H1 (cell line): ENCODE measurements at regions not wholly inside any gene's neighbourhood (a gene's known extent, or its start where the extent isn't known, plus 50 kb on each side); places are given as distances from the start of the nearest gene placed in this dataset.

Experiments used
- CTCF ChIA-PET: fragments of 300-600 bp; sonication (Branson Sonifier 250); formaldehyde crosslinking; loops from one replicate; lab custom pipeline; 2021; ENCODE audit not compliant: partially characterized antibody; lab: Charles Lee
- POLR2A ChIA-PET: fragments of 300-600 bp; sonication (Branson Sonifier 250); formaldehyde crosslinking; loops from one replicate; lab custom pipeline; 2021; ENCODE audit warnings: inconsistent platforms; ENCODE audit not compliant: partially characterized antibody; lab: Charles Lee
- DNase-seq, 2 experiments: peaks; one replicate each; pipeline versions ENCODE4 v3.0.0 to v3.0.0-alpha.2; 2010 to 2022; ENCODE audit warnings: low spot score in 2 of 2, low read depth in 1 of 2, mixed read lengths in 1 of 2
- FAIRE-seq: peaks from 2 replicates; lab custom pipeline; 2011; peaks lifted over from hg19 to GRCh38; lab: Jason Lieb, UNC
- H2AFZ ChIP-seq: 2 replicates; pipeline ENCODE4 v1.8.1; 2012; ENCODE audit warnings: low read length, inconsistent platforms
- H2AK5ac ChIP-seq: 2 replicates; pipeline ENCODE4 v1.6.1; 2013; ENCODE audit warnings: low read depth, low read length
- H2BK120ac ChIP-seq: replicated peaks from 2 replicates; pipeline ENCODE3; 2013; ENCODE audit warnings: low read depth, low read length, inconsistent platforms
- H2BK12ac ChIP-seq: 2 replicates; pipeline ENCODE4 v1.6.1; 2013; ENCODE audit warnings: low read depth, low read length
- H2BK15ac ChIP-seq: 2 replicates; pipeline ENCODE4 v1.6.1; 2013; ENCODE audit warnings: low read length
- H2BK20ac ChIP-seq: 2 replicates; pipeline ENCODE4 v1.6.1; 2013; ENCODE audit warnings: low read length
- H2BK5ac ChIP-seq: 2 replicates; pipeline ENCODE4 v1.6.1; 2013; ENCODE audit warnings: low read depth, low read length
- H3K14ac ChIP-seq: 2 replicates; pipeline ENCODE4 v1.6.1; 2013; ENCODE audit warnings: inconsistent platforms; ENCODE audit not compliant: insufficient read length
- H3K18ac ChIP-seq: 2 replicates; pipeline ENCODE4 v1.6.1; 2013; ENCODE audit warnings: low read length; ENCODE audit errors: extremely low read depth
- H3K23ac ChIP-seq: 2 replicates; pipeline ENCODE4 v1.6.1; 2013; ENCODE audit warnings: inconsistent platforms; ENCODE audit not compliant: insufficient read length
- H3K23me2 ChIP-seq: 2 replicates; pipeline ENCODE4 v1.6.1; 2013; ENCODE audit warnings: low read depth, low read length
- H3K27ac ChIP-seq: 2 replicates; pipeline ENCODE4 v1.6.1; 2011; ENCODE audit warnings: low read depth, low read length, inconsistent platforms
- H3K27me3 ChIP-seq, 4 experiments: replicated peaks in 1 of 4; 1 replicate in 1 of 4; 2 replicates in 3 of 4; pipeline versions ENCODE4 v1.6.1 to v1.8.1; 2011 to 2013; ENCODE audit warnings: low read length in 3 of 4, mild to moderate bottlenecking in 3 of 4, inconsistent platforms in 2 of 4, mixed read lengths in 2 of 4, moderate library complexity in 1 of 4; ENCODE audit not compliant: control insufficient read depth in 3 of 4, insufficient read depth in 3 of 4; ENCODE audit errors: extremely low read depth in 1 of 4
- H3K36me3 ChIP-seq, 4 experiments: 2 replicates each; pipeline versions ENCODE4 v1.6.1 to v1.8.1; 2011 to 2013; ENCODE audit warnings: mild to moderate bottlenecking in 4 of 4, low read length in 3 of 4, moderate library complexity in 2 of 4, control low read depth in 1 of 4, inconsistent platforms in 1 of 4; ENCODE audit not compliant: insufficient read depth in 4 of 4, control insufficient read depth in 2 of 4
- H3K4ac ChIP-seq: replicated peaks from 2 replicates; pipeline ENCODE3; 2013; ENCODE audit warnings: low read length, low read depth, mixed read lengths, inconsistent platforms; ENCODE audit not compliant: insufficient read length
- H3K4me1 ChIP-seq, 4 experiments: replicated peaks in 1 of 4; 1 replicate in 1 of 4; 2 replicates in 3 of 4; pipeline versions ENCODE4 v1.6.1 to v1.8.1; 2011 to 2013; ENCODE audit warnings: low read length in 3 of 4, inconsistent platforms in 2 of 4, mixed read lengths in 1 of 4; ENCODE audit not compliant: insufficient read depth in 4 of 4, control insufficient read depth in 3 of 4
- H3K4me2 ChIP-seq, 2 experiments: 2 replicates each; pipeline versions ENCODE4 v1.6.1 to v1.8.1; 2011 to 2013; ENCODE audit warnings: low read depth in 2 of 2, low read length in 2 of 2, control low read depth in 1 of 2, inconsistent platforms in 1 of 2, mild to moderate bottlenecking in 1 of 2; ENCODE audit not compliant: insufficient read depth in 1 of 2
- H3K4me3 ChIP-seq, 4 experiments: fragments of 200-600, 300-600 bp in 1 of 4; sonication (generic), shearing (Covaris generic), sonication (Bioruptor Twin) in 1 of 4; 2 replicates each; pipeline versions ENCODE4 v1.5.1 to v1.8.1; 2011 to 2016; ENCODE audit warnings: low read length in 4 of 4, low read depth in 3 of 4, control low read depth in 2 of 4, inconsistent platforms in 2 of 4, mild to moderate bottlenecking in 2 of 4, mixed read lengths in 1 of 4, moderate library complexity in 1 of 4; ENCODE audit not compliant: insufficient read depth in 2 of 4; ENCODE audit errors: extremely low read depth in 1 of 4
- H3K56ac ChIP-seq: replicated peaks from 2 replicates; pipeline ENCODE3; 2013; ENCODE audit warnings: low read depth, mild to moderate bottlenecking, mixed read lengths, low read length, inconsistent platforms; ENCODE audit not compliant: insufficient read length
- H3K79me1 ChIP-seq: 2 replicates; pipeline ENCODE4 v1.6.1; 2013; ENCODE audit warnings: low read depth, low read length, control low read depth
- H3K79me2 ChIP-seq, 2 experiments: 2 replicates each; pipeline versions ENCODE4 v1.6.1 to v1.8.1; 2012 to 2013; ENCODE audit warnings: low read length in 2 of 2, mild to moderate bottlenecking in 2 of 2, inconsistent platforms in 1 of 2; ENCODE audit not compliant: insufficient read depth in 2 of 2, control insufficient read depth in 1 of 2
- H3K9ac ChIP-seq, 4 experiments: replicated peaks in 1 of 4; 1 replicate in 1 of 4; 2 replicates in 3 of 4; pipeline versions ENCODE4 v1.6.1 to v1.8.1; 2011 to 2013; ENCODE audit warnings: low read depth in 3 of 4, low read length in 3 of 4, control low read depth in 2 of 4, mild to moderate bottlenecking in 2 of 4, moderate library complexity in 2 of 4, inconsistent platforms in 1 of 4; ENCODE audit errors: extremely low read depth in 1 of 4
- H3K9me3 ChIP-seq, 2 experiments: 2 replicates each; pipeline versions ENCODE4 v1.6.1 to v1.8.1; 2012 to 2013; ENCODE audit warnings: mild to moderate bottlenecking in 2 of 2, moderate library complexity in 2 of 2, control low read depth in 1 of 2, inconsistent platforms in 1 of 2, low read depth in 1 of 2, low read length in 1 of 2, mixed read lengths in 1 of 2; ENCODE audit not compliant: insufficient read depth in 2 of 2
- H4K20me1 ChIP-seq, 2 experiments: replicated peaks in 1 of 2; 2 replicates each; pipeline versions ENCODE3 to v1.8.1; 2011 to 2013; ENCODE audit warnings: inconsistent platforms in 2 of 2, low read length in 2 of 2, mild to moderate bottlenecking in 1 of 2; ENCODE audit not compliant: insufficient read depth in 2 of 2, control insufficient read depth in 1 of 2
- H4K5ac ChIP-seq: 2 replicates; pipeline ENCODE4 v1.6.1; 2013; ENCODE audit warnings: low read length, low read depth, mixed read lengths, inconsistent platforms; ENCODE audit not compliant: insufficient read length
- H4K8ac ChIP-seq: 2 replicates; pipeline ENCODE4 v1.8.0; 2013; ENCODE audit warnings: mild to moderate bottlenecking, moderate library complexity, low read length, inconsistent platforms; ENCODE audit not compliant: insufficient read depth; ENCODE audit errors: extremely low read depth
- H4K91ac ChIP-seq: replicated peaks from 2 replicates; pipeline ENCODE3; 2013; ENCODE audit warnings: low read length, mixed read lengths, inconsistent platforms; ENCODE audit not compliant: insufficient read length
- KDM5A ChIP-seq: fragments of 200-600 bp; IDR thresholded peaks from 2 replicates; pipeline ENCODE4 v1.7.1; 2012; ENCODE audit warnings: mild to moderate bottlenecking, low read length, inconsistent platforms, mixed read lengths
- RAD21 ChIP-seq, 2 experiments: IDR thresholded peaks in 1 of 2; conservative IDR thresholded peaks in 1 of 2; 2 replicates each; pipeline ENCODE4 v1.6.1; 2011; ENCODE audit warnings: low read depth in 2 of 2, low read length in 2 of 2, improper control_type of control experiment in 1 of 2, inconsistent platforms in 1 of 2, mild to moderate bottlenecking in 1 of 2, moderate library complexity in 1 of 2
- SIN3A ChIP-seq, 2 experiments: IDR thresholded peaks in 1 of 2; conservative IDR thresholded peaks in 1 of 2; 2 replicates each; pipeline ENCODE4 v1.6.1; 2011 to 2012; ENCODE audit warnings: low read length in 2 of 2, improper control_type of control experiment in 1 of 2, low read depth in 1 of 2, mild to moderate bottlenecking in 1 of 2
- SUZ12 ChIP-seq: fragments of 200-600 bp; sonication (generic); IDR thresholded peaks from 2 replicates; pipeline ENCODE4 v1.6.1; 2012; ENCODE audit warnings: mild to moderate bottlenecking, inconsistent platforms, low read length, moderate library complexity, mixed read lengths
- YY1 ChIP-seq: IDR thresholded peaks from 2 replicates; pipeline ENCODE4 v1.6.1; 2011; ENCODE audit warnings: low read depth, mild to moderate bottlenecking, low read length
- ZNF274 ChIP-seq: IDR thresholded peaks from 2 replicates; pipeline ENCODE4 v1.7.0; 2012; ENCODE audit warnings: low read length, borderline replicate concordance; ENCODE audit errors: extremely low read depth
- WGBS, 2 experiments: shearing (Covaris generic) in 1 of 2; methylation state at CpG; one replicate each; pipeline versions ENCODE4 v1.1.6 to v1.1.7; 2013 to 2015; ENCODE audit warnings: low lambda C conversion rate in 2 of 2, mixed read lengths in 2 of 2, inconsistent platforms in 1 of 2, low coverage in 1 of 2, missing lambda C conversion rate in 1 of 2; ENCODE audit not compliant: insufficient replicate concordance in 2 of 2, insufficient coverage in 1 of 2, insufficient read length in 1 of 2; ENCODE audit errors: extremely low coverage in 1 of 2, missing lambda C conversion rate in 1 of 2; 5-methylcytosine and 5-hydroxymethylcytosine counted together

DNA sequence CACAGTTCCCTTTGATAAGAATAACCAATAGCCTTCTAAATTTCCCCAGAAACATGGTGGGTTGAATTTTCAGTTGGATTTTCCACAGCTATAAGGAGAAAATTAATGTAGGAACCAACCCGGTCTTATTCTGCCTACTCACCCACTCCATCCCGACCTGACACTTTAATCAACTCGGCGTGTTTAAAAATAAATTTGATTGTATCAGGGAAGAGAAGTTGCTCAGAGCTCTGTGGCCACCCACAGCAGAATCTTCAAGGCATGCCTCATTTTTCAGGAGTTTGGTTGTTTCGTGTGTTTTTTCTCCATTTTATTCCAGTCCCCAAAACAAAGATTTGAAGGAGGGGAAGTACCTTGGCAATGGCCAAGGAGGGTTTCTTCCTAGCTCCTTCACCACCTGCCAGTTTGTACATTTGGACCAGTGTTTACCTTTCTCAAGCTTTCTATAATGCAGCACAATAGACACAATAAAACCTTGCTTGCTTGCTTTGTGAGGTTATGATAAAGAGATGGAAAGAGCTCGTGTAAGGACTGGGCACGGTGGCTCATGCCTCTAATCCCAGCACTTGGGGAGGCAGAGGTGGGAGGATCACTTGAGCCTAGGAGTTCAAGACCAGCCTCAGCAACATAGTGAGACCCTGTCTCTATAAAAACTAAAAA lies 297.2 kb upstream of the JARID2 start:
- no peak overlapping the region for H2AFZ ChIP-seq
- no peak overlapping the region for H2AK5ac ChIP-seq
- no peaks in the 10 kb centered on the region for H3K4me1 ChIP-seq
- ChIA-PET CTCF (interaction anchor here (1.5 to 1.7 kb wide), 2 partner anchors 9 to 20 kb away, joined by 3 to 6 read pairs; no protein-coding TSS in a partner anchor), POLR2A (interaction anchor here (0.6 to 0.7 kb wide), 2 partner anchors 8 to 23 kb away, joined by 3 read pairs; no protein-coding TSS in a partner anchor)
- H3K4ac ChIP-seq = no peak overlapping the region
- no peak overlapping the region for H4K91ac ChIP-seq
- H3K27me3 ChIP-seq = no peaks in the 10 kb centered on the region
- no peak overlapping the region for H2BK20ac ChIP-seq
- no peak overlapping the region for H4K5ac ChIP-seq
- H3K79me1 ChIP-seq = 0 out of 2 replicates have a peak, but pooled peaks cover 2% of the 10 kb centered on the region
- no peak for DNase-seq
- no peak overlapping the region for H2BK5ac ChIP-seq
- H2BK120ac ChIP-seq = no peak overlapping the region
- H3K56ac ChIP-seq = no peak overlapping the region
- H3K36me3 ChIP-seq = no peaks in the 10 kb centered on the region
- no peak overlapping the region for H3K27ac ChIP-seq
- no peak overlapping the region for H3K4me2 ChIP-seq
- no peaks in the 10 kb centered on the region; a peak in 1 of 4 replicates for H3K79me2 ChIP-seq
- 0 out of 2 replicates have a peak overlapping the region, but pooled peaks have one; percentile 2 for H3K18ac ChIP-seq
- peaks cover 0 to 1% of the 10 kb centered on the region in 2 experiments for H4K20me1 ChIP-seq
- no peak overlapping the region for H3K14ac ChIP-seq
- H4K8ac ChIP-seq = no peak overlapping the region
- H3K9ac ChIP-seq = no peak overlapping the region
- H2BK15ac ChIP-seq = no peak overlapping the region
- H3K4me3 ChIP-seq = no peak overlapping the region
- 95% methylated on average over 7 of the region's 7 CpGs; no CpG with 5 or more reads in 1 of the 2 experiments for WGBS, 2 experiments
- TF ChIP-seq SUZ12 (no peak), RAD21 (IDR thresholded peaks at IDR 0.05 in 1 of 2, conservative IDR thresholded peaks at IDR 0.05 in 1 of 2; ENCODE audit: low read depth in 2 of 2, low read length in 2 of 2) (no peak), YY1 (no peak), KDM5A (no peak), SIN3A (conservative IDR thresholded peaks at IDR 0.05 in 1 of 2, IDR thresholded peaks at IDR 0.05 in 1 of 2; ENCODE audit: low read depth in 1 of 2, low read length in 2 of 2) (no peak), ZNF274 (no peak)
- no peak overlapping the region for H2BK12ac ChIP-seq
- no peak for FAIRE-seq
- H3K23ac ChIP-seq = no peak overlapping the region
- H3K23me2 ChIP-seq = no peaks in the 10 kb centered on the region
- no peaks in the 10 kb centered on the region for H3K9me3 ChIP-seq
